ENCODE measurements at regions not wholly inside any gene's neighbourhood (a gene's known extent, or its start where the extent isn't known, plus 50 kb on each side); places are given as distances from the start of the nearest gene placed in this dataset.

- no peak for TF ChIP-seq EZH2phosphoT487 (IDR thresholded peaks at IDR 0.05)
- TF ChIP-seq, protein P1, sequence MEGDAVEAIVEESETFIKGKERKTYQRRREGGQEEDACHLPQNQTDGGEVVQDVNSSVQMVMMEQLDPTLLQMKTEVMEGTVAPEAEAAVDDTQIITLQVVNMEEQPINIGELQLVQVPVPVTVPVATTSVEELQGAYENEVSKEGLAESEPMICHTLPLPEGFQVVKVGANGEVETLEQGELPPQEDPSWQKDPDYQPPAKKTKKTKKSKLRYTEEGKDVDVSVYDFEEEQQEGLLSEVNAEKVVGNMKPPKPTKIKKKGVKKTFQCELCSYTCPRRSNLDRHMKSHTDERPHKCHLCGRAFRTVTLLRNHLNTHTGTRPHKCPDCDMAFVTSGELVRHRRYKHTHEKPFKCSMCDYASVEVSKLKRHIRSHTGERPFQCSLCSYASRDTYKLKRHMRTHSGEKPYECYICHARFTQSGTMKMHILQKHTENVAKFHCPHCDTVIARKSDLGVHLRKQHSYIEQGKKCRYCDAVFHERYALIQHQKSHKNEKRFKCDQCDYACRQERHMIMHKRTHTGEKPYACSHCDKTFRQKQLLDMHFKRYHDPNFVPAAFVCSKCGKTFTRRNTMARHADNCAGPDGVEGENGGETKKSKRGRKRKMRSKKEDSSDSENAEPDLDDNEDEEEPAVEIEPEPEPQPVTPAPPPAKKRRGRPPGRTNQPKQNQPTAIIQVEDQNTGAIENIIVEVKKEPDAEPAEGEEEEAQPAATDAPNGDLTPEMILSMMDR (IDR thresholded peaks at IDR 0.05): no peak
These were observed 659.6 kb upstream of the TBX3 start for GRCh38 chr12:115343601-115344000.
